Right ventricle myocardium inferior (tissue), 1 donor: ENCODE measurements at regions not wholly inside any gene's neighbourhood (a gene's known extent, or its start where the extent isn't known, plus 50 kb on each side); places are given as distances from the start of the nearest gene placed in this dataset.
"Not testable (repeated sequence)": the region's sequence is repeated elsewhere in the genome, so short reads cannot be mapped to it uniquely, and the experiment has no call there.

ENCODE experiments used
- ATAC-seq: fragments of 200-7000 bp; cut with Tn5 transposase; one replicate; pipeline ENCODE4 v1.9.1; 2020; ENCODE audit warnings: mild to moderate bottlenecking, moderate library complexity
- DNase-seq: peaks from one replicate; pipeline ENCODE4 v3.0.0; 2021; ENCODE audit errors: missing footprints
- intact Hi-C: fragments of 100-400 bp; cut with DNase I; formaldehyde crosslinking; loops from one replicate; pipeline ENCODE4 v1.11.0; 2022
- donor health status: DM: no; HTN: yes; CAD: no; lungs with severe emphysema.

GRCh38 chr15:98083203-98083910 lies 122.9 kb downstream of the ARRDC4 start:
- ATAC-seq (no peak), DNase-seq (peak; percentile 15)
- intact Hi-C loops, result no loop called here

DNA sequence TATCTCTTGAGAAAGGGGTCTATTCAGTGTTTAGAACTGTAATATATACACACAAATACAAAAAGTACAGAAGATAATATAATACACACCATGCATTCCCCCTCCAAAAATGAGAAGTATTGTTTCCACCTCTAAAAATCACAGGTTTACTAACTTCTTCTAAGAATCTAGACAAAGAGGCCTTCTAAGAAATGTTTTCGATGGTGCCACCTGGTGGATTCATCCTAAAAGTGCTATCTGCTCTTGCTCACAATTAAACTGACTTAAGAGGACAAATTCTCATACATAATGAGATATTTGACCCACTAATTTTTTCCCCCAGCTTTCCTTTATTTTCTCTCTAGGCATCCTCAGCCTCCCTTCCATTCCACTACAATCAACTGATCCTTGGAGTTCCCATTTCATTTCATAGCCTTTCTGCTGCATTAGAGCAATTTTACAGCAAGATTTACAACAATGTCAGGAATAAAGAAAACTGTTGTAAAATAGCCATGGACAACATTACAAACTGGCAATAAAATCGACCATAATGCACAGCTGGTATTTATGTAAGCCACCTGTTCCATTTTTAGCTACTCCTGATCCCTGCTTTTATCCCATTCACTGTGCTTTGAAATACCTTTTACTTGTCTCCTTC lies 124.6 kb downstream of the ARRDC4 start:
- intact Hi-C loops, result loop anchor here (1.0 kb wide), 1 partner anchor 176 kb away; no protein-coding TSS in a partner anchor
- DNase-seq (no peak), ATAC-seq (no peak)

DNA sequence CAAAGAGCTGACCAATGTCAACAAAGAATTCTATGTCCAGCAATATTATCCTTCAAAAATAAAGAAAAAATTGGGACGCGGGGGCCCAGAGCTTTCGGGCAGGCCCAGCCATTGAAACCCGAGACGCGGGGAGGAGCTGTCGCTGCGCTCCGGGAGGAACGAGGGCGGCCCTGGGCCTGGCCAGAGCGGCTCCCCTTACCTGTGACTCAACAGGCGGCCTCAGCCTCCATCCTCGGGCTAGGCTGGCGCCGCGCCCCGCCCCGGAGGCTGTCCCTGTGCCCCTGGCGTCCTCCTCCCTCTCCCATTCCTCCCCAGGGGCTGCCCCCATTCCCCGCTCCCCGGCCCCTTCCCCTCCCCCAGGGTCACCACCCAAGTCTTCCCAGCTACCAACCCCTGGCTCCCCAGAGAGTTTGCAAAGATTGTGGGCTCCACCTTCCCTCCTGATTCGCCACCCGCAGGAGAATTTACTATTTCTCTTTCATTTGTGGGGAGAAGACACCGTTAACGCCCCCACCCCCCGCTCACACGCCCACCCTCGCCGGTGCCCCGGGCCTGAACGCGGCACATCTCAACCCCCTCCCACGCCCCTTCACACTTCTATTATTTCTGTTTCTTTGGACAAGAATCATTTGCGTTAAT lies 127.9 kb downstream of the ARRDC4 start:
- DNase-seq, ATAC-seq, intact Hi-C loops: not testable (repeated sequence)

DNA sequence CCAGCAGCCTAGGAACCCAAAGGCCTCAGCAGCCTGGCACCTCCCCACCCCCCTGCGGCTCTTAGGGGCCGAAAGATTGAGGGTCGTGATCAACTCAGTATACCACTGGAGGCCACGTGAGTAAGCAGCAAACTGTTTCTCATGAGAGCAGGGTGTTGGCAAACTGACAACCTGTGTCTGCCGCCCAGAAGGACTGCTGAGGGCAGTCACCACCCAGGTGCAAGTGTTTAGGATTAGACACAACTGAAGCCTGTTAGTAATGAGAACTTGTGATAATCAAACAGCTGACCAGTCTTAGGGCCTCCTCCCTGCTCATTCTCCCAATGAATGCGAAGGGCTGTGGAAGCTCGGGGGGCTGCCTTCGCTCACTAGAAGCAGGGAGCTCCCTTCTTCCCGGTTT lies 128.8 kb downstream of the ARRDC4 start:
- intact Hi-C loops, ATAC-seq: not testable (repeated sequence)

GRCh38 chr15:98097986-98098385 lies 137.5 kb downstream of the ARRDC4 start:
- DNase-seq, ATAC-seq, intact Hi-C loops: not testable (repeated sequence)

More for the DNA sequence above, 128.8 kb downstream of the ARRDC4 start:
- not testable (repeated sequence) for DNase-seq

DNA sequence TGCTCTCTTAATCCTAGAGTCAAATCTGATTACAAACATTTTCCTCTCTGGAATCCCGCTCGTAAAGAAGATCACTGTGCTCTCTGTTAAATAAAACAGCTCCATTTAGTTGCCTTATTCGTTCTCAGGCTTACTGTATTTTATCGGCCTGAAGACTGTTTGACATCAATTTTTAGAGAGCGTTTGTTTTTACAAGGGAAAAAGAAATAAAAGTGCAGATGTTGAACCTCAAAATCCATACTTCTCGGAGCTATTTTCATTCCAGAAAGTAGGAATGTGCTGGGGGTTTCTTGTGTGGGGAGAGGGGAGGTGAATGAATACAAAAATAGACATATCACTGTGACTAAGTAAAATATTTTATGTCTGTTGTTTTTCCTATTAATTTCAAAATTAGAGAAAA lies 140.1 kb downstream of the ARRDC4 start:
- ATAC-seq, DNase-seq, intact Hi-C loops: not testable (repeated sequence)

GRCh38 chr15:98103570-98103969 lies 143.1 kb downstream of the ARRDC4 start:
- DNase-seq, result no peak
- ATAC-seq, result no peak
- intact Hi-C loops, result no loop called here

- DNase-seq, intact Hi-C loops, ATAC-seq: not testable (repeated sequence)
These were observed 144.1 kb downstream of the ARRDC4 start for GRCh38 chr15:98104386-98105151.

- DNase-seq, ATAC-seq, intact Hi-C loops: not testable (repeated sequence)
These were observed 146.2 kb downstream of the ARRDC4 start for GRCh38 chr15:98106615-98107194.

DNA sequence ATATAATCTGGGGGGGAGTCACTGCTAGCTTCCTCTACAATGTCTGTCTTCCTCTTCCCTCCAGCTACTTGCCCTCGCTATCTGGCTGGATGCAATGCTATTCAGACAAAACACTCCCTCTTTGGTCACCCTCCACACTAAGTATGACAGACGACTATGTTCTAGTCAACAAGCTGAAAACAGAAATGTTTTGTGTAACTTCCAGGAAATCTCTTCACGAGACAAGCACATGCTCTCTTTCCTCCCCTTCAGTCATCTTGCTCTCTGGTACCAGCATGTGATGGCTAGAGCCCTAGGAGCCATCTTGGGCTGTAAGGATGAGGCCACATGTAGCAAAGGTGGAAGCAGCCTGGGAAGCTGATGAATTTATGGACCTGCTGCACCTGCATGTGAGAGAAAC lies 151.3 kb downstream of the ARRDC4 start:
- intact Hi-C loops, result no loop called here
- no peak for ATAC-seq
- DNase-seq, result no peak

DNA sequence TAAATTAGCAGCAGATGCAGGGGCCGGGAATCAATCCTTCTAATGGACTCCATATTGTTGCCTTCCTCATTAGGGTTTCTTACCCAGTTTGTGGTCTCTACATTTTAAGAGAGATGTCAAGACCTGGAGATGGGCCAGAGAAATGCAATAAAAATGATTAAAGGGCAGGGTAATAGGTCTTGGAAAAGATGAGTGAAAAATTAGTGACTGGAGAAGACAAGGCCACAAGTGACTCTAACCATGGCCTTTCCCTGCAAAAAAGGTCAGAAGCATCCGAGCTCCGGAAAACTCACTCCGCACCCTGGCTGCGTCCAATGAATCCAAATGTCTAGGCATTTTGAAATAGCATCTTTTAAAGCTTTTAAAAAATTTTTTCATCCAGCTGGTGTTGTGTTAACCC lies 152.8 kb downstream of the ARRDC4 start:
- intact Hi-C loops, result no loop called here
- ATAC-seq (no peak), DNase-seq (no peak)

- no peak for DNase-seq
These were observed 160.1 kb downstream of the ARRDC4 start for GRCh38 chr15:98120561-98120960.

GRCh38 chr15:98121536-98121935 lies 161.0 kb downstream of the ARRDC4 start:
- intact Hi-C loops, result no loop called here
- DNase-seq (no peak), ATAC-seq (no peak)

More at GRCh38 chr15:98120561-98120960, 160.1 kb downstream of the ARRDC4 start:
- intact Hi-C loops, result no loop called here
- no peak for ATAC-seq

DNA sequence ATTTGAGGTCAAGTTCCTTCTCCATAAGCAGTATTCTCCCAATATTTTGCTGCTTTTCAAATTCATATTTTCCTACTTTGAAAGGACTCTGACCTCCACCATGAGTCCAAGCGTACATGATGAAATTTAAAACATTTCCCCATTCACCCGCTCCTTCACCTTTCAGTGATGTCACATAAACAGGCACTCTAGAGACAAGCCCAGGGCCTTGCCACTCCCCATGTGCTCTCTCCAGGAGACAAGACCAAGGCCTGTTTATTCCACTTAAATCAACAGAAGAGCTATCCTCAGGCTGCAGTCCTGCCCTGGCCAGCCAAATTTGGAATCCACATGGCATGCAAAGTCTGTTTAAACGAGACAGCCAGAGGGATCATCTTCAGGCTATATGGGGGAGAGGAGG lies 161.5 kb downstream of the ARRDC4 start:
- ATAC-seq, result no peak
- DNase-seq, result no peak
- intact Hi-C loops, result no loop called here

DNA sequence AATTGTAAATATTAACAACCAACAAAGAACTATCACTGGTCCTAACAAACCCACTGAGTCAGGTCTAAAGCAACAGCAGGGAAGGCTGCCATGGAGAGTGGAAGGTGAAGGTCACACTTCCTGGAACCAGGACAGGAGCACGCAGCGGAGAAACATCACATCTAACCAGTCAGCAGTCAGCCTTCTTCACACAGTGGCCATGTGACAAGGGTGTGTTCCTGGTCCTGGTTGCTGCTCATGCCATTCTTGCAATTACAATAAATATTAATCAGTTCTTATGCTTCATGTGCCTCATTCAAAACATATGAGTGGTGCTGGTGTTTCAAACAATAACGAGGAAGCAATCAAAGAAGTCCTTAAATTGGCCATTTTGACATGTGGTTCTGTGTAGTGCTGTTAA lies 162.8 kb downstream of the ARRDC4 start:
- ATAC-seq, result no peak
- intact Hi-C loops, result no loop called here
- DNase-seq, result no peak

DNA sequence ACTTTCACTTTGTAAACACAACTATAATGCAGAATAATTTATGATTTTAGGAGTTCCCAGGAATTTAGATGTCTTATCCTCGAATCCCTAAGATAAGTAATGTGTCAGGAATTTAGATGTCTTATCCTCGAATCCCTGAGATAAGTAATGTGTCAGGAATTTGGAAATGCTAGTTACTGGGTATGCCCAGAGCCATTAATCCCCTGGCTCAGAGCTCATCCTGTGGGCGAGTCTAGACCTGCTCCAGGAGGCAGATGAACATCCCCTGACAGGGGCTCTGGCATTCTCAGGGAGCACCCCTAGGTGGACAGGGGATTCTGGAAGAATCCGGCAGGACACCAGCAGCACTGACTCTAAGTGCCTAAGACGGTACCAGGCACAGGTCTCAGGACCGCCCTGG lies 163.3 kb downstream of the ARRDC4 start:
- intact Hi-C loops, result no loop called here
- no peak for ATAC-seq
- no peak for DNase-seq

DNA sequence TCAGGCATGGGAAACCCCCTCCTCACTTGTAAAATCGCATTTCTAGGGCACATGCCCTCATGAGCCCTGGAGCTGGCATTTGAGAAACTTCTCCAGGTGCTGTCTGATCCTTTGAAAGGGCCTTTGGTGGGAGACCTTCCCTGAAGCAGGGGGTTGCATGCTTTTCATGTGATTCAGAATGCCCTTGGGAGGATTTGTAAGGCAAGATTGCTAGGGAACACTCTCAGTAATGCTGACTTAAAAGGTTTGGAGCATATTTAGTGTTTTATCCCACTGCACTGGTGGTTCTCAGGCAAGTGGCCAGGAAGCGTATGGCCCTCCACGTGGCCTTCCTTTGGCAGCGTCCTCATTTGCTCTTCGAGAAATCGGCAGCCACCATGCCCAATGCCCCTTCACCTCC lies 164.1 kb downstream of the ARRDC4 start:
- intact Hi-C loops, result no loop called here
- ATAC-seq, result no peak
- no peak for DNase-seq

- ATAC-seq (no peak), DNase-seq (no peak)
- intact Hi-C loops, result no loop called here
These were observed 166.0 kb downstream of the ARRDC4 start for GRCh38 chr15:98126326-98127085.
